OCI-LY7 (cell line): ENCODE measurements at regions not wholly inside any gene's neighbourhood (a gene's known extent, or its start where the extent isn't known, plus 50 kb on each side); places are given as distances from the start of the nearest gene placed in this dataset.

Source experiments
- BruUV-seq: library from RNA; stranded (reverse); fragments of 400-500 nt; replicated peaks from 2 replicates; lab custom pipeline; 2021; lab: Mats Ljungman, UMichigan
- CTCF ChIA-PET: fragments of 300-600 bp; sonication (Branson Sonifier 250); formaldehyde crosslinking; loops from one replicate; lab custom pipeline; 2022; ENCODE audit warnings: antibody characterized with exemption; ENCODE audit not compliant: unreplicated experiment; lab: Charles Lee
- POLR2A ChIA-PET: fragments of 300-600 bp; sonication (Branson Sonifier 250); formaldehyde crosslinking; loops from one replicate; lab custom pipeline; 2022; ENCODE audit warnings: antibody characterized with exemption; lab: Charles Lee
- DNase-seq: peaks from one replicate; pipeline ENCODE4 v3.0.0-alpha.2; 2015; ENCODE audit warnings: low spot score
- H2AFZ ChIP-seq: fragments of 200-600 bp; sonication (generic), shearing (Covaris generic); 2 replicates; pipeline ENCODE4 v1.6.1; 2014; ENCODE audit warnings: mild to moderate bottlenecking, antibody characterized with exemption, low read length, moderate library complexity
- H3K27ac ChIP-seq: fragments of 200-600 bp; sonication (generic); 2 replicates; pipeline ENCODE4 v1.5.1; 2014; ENCODE audit warnings: mixed run types, low read depth, mild to moderate bottlenecking, moderate library complexity, low read length, inconsistent platforms; ENCODE audit not compliant: poor library complexity, severe bottlenecking
- H3K36me3 ChIP-seq: fragments of 200-600 bp; sonication (generic); 2 replicates; pipeline ENCODE4 v1.6.1; 2014; ENCODE audit warnings: mild to moderate bottlenecking, antibody characterized with exemption, low read length, moderate library complexity, mixed read lengths; ENCODE audit not compliant: insufficient read depth
- H3K4me1 ChIP-seq: fragments of 200-600 bp; sonication (generic); 2 replicates; pipeline ENCODE4 v1.5.1; 2014; ENCODE audit warnings: mild to moderate bottlenecking, low read length; ENCODE audit not compliant: insufficient read depth, poor library complexity, severe bottlenecking
- H3K4me2 ChIP-seq: fragments of 200-600 bp; sonication (generic); 2 replicates; pipeline ENCODE4 v1.6.1; 2014; ENCODE audit warnings: mild to moderate bottlenecking, low read length
- H3K4me3 ChIP-seq: fragments of 200-600 bp; sonication (generic); 2 replicates; pipeline ENCODE4 v1.5.1; 2014; ENCODE audit warnings: mild to moderate bottlenecking, low read depth, low read length; ENCODE audit not compliant: poor library complexity, severe bottlenecking
- H3K79me2 ChIP-seq: fragments of 200-600 bp; sonication (generic); 2 replicates; pipeline ENCODE4 v1.6.1; 2016; ENCODE audit warnings: low read depth, mild to moderate bottlenecking, low read length, moderate library complexity, mixed read lengths; ENCODE audit not compliant: insufficient read depth
- H3K9me2 ChIP-seq: fragments of 200-600 bp; sonication (generic); 2 replicates; pipeline ENCODE4 v1.6.1; 2016; ENCODE audit warnings: mild to moderate bottlenecking, low read length, mixed read lengths; ENCODE audit not compliant: insufficient read depth
- H3K9me3 ChIP-seq: fragments of 200-600 bp; sonication (generic); 2 replicates; pipeline ENCODE4 v1.6.1; 2014; ENCODE audit warnings: mild to moderate bottlenecking, mixed run types, low read length, mixed read lengths
- H4K20me1 ChIP-seq: fragments of 200-600 bp; sonication (generic); 2 replicates; pipeline ENCODE4 v1.6.1; 2014; ENCODE audit warnings: mild to moderate bottlenecking, antibody characterized with exemption, low read length, moderate library complexity, mixed read lengths; ENCODE audit not compliant: insufficient read depth
- CTCF ChIP-seq: fragments of 200-600 bp; sonication (generic); conservative IDR thresholded peaks from 2 replicates; pipeline ENCODE4 v1.5.1; 2014; ENCODE audit warnings: mild to moderate bottlenecking, antibody characterized with exemption, low read length, moderate library complexity, mixed read lengths
- EZH2phosphoT487 ChIP-seq: fragments of 200-600 bp; sonication (generic); IDR thresholded peaks from 2 replicates; pipeline ENCODE4 v1.6.1; 2018; ENCODE audit warnings: low read depth, borderline replicate concordance, mild to moderate bottlenecking, mixed run types, antibody characterized with exemption, low read length, moderate library complexity, mixed read lengths
- intact Hi-C: fragments of 100-400 bp; cut with micrococcal nuclease; formaldehyde crosslinking; loops from one replicate; pipeline ENCODE4 v1.10.0; 2022; ENCODE audit not compliant: unreplicated experiment

GRCh38 chr7:42852531-42852930 lies 59.3 kb downstream of the C7orf25 start:
- Histone ChIP-seq H3K79me2 (no peaks in the 10 kb centered on the region), H3K9me3 (no peaks in the 10 kb centered on the region), H3K4me2 (no peak overlapping the region), H3K9me2 (no peaks in the 10 kb centered on the region), H3K27ac (no peak overlapping the region), H3K4me1 (no peaks in the 10 kb centered on the region), H4K20me1 (no peaks in the 10 kb centered on the region), H2AFZ (no peak overlapping the region), H3K4me3 (no peak overlapping the region), H3K36me3 (no peaks in the 10 kb centered on the region)
- no TSS peak for BruUV-seq
- intact Hi-C loops: no loop called here
- ChIA-PET CTCF (no interaction called here), POLR2A (interaction anchor here (0.6 kb wide), 1 partner anchor 600 kb away, joined by 3 read pairs; no protein-coding TSS in a partner anchor)
- DNase-seq: no peak
- TF ChIP-seq EZH2phosphoT487 (no peak), CTCF (no peak)

- H4K20me1 ChIP-seq: no peaks in the 10 kb centered on the region
- no peak overlapping the region for H3K27ac ChIP-seq
- ChIA-PET POLR2A (interaction anchor here (0.8 kb wide), 1 partner anchor 23 kb away, joined by 3 read pairs; no protein-coding TSS in a partner anchor), CTCF (interaction anchor here (0.6 kb wide), 1 partner anchor 903 kb away, joined by 3 read pairs; no protein-coding TSS in a partner anchor)
- no TSS peak for BruUV-seq
- no peak overlapping the region for H3K4me2 ChIP-seq
- peak; percentile 28 for DNase-seq
- no peaks in the 10 kb centered on the region for H3K79me2 ChIP-seq
- H3K4me1 ChIP-seq: no peaks in the 10 kb centered on the region
- intact Hi-C loops: loop anchor here (10.0 kb wide), 1 partner anchor 899 kb away; no protein-coding TSS in a partner anchor
- no peak overlapping the region for H2AFZ ChIP-seq
- no peaks in the 10 kb centered on the region for H3K36me3 ChIP-seq
- no peaks in the 10 kb centered on the region for H3K9me3 ChIP-seq
- no peak overlapping the region for H3K4me3 ChIP-seq
- H3K9me2 ChIP-seq: no peaks in the 10 kb centered on the region
- TF ChIP-seq CTCF (peak; percentile 63), EZH2phosphoT487 (no peak)
These were observed 68.6 kb downstream of the C7orf25 start for GRCh38 chr7:42843205-42843800.

GRCh38 chr7:42834676-42835075 lies 77.2 kb downstream of the C7orf25 start:
- ChIA-PET CTCF (no interaction called here), POLR2A (interaction anchor here (0.6 to 1.4 kb wide), 2 partner anchors 10 to 24 kb away, joined by 3 to 5 read pairs; no protein-coding TSS in a partner anchor)
- Histone ChIP-seq H3K9me3 (no peaks in the 10 kb centered on the region), H3K9me2 (no peaks in the 10 kb centered on the region), H3K79me2 (no peaks in the 10 kb centered on the region), H3K36me3 (no peaks in the 10 kb centered on the region), H2AFZ (no peak overlapping the region), H4K20me1 (no peaks in the 10 kb centered on the region), H3K27ac (no peak overlapping the region), H3K4me3 (no peak overlapping the region), H3K4me2 (no peak overlapping the region), H3K4me1 (no peaks in the 10 kb centered on the region)
- intact Hi-C loops: no loop called here
- TF ChIP-seq EZH2phosphoT487 (no peak), CTCF (no peak)
- DNase-seq: no peak
- no TSS peak for BruUV-seq
